Trophoblast cell (in vitro differentiated cells and primary cell): ENCODE measurements at regions not wholly inside any gene's neighbourhood (a gene's known extent, or its start where the extent isn't known, plus 50 kb on each side); places are given as distances from the start of the nearest gene placed in this dataset.

ENCODE experiments used
- DNase-seq, 2 donors: peaks; one replicate each; pipeline ENCODE4 v3.0.0-alpha.2; 2016
- H2AFZ ChIP-seq: 2 replicates; pipeline ENCODE4 v1.6.1; 2013; ENCODE audit warnings: low read length, moderate library complexity, mild to moderate bottlenecking; ENCODE audit not compliant: insufficient read depth, poor library complexity
- H2AK5ac ChIP-seq: 2 replicates; pipeline ENCODE4 v1.6.1; 2013; ENCODE audit warnings: mild to moderate bottlenecking, low read length
- H2BK120ac ChIP-seq: 2 replicates; pipeline ENCODE4 v1.6.1; 2013; ENCODE audit warnings: low read length, mild to moderate bottlenecking, moderate library complexity; ENCODE audit not compliant: insufficient read depth, poor library complexity
- H2BK12ac ChIP-seq: 2 replicates; pipeline ENCODE4 v1.6.1; 2013; ENCODE audit warnings: mild to moderate bottlenecking, low read length, moderate library complexity
- H2BK5ac ChIP-seq: 2 replicates; pipeline ENCODE4 v1.6.1; 2013; ENCODE audit warnings: low read length, low read depth, moderate library complexity, mild to moderate bottlenecking; ENCODE audit not compliant: poor library complexity
- H3K14ac ChIP-seq: 2 replicates; pipeline ENCODE4 v1.6.1; 2013; ENCODE audit warnings: mild to moderate bottlenecking, low read length
- H3K18ac ChIP-seq: 2 replicates; pipeline ENCODE4 v1.6.1; 2013; ENCODE audit warnings: mild to moderate bottlenecking, low read length
- H3K23ac ChIP-seq: 2 replicates; pipeline ENCODE4 v1.6.1; 2013; ENCODE audit warnings: low read length
- H3K27ac ChIP-seq: 2 replicates; pipeline ENCODE4 v1.5.1; 2013; ENCODE audit warnings: low read depth, mild to moderate bottlenecking, inconsistent platforms, low read length, moderate library complexity
- H3K27me3 ChIP-seq: 2 replicates; pipeline ENCODE4 v1.6.1; 2013; ENCODE audit warnings: inconsistent platforms, mild to moderate bottlenecking, low read length, moderate library complexity; ENCODE audit not compliant: insufficient read depth
- H3K36me3 ChIP-seq, 2 experiments: 1 replicate in 1 of 2; 2 replicates in 1 of 2; pipeline ENCODE4 v1.6.1; 2013; ENCODE audit warnings: low read length in 2 of 2, mild to moderate bottlenecking in 2 of 2, moderate library complexity in 1 of 2; ENCODE audit not compliant: insufficient read depth in 2 of 2, control insufficient read depth in 1 of 2
- H3K4ac ChIP-seq: 2 replicates; pipeline ENCODE4 v1.6.1; 2013; ENCODE audit warnings: low read depth, mild to moderate bottlenecking, low read length, moderate library complexity
- H3K4me1 ChIP-seq, 2 experiments: 1 replicate in 1 of 2; 2 replicates in 1 of 2; pipeline ENCODE4 v1.6.1; 2013; ENCODE audit warnings: low read length in 2 of 2, mild to moderate bottlenecking in 2 of 2, moderate library complexity in 1 of 2; ENCODE audit not compliant: insufficient read depth in 2 of 2, control insufficient read depth in 1 of 2
- H3K4me2 ChIP-seq: 2 replicates; pipeline ENCODE4 v1.6.1; 2013; ENCODE audit warnings: inconsistent platforms, mild to moderate bottlenecking, low read length, moderate library complexity
- H3K4me3 ChIP-seq: 2 replicates; pipeline ENCODE4 v1.5.1; 2013; ENCODE audit warnings: mild to moderate bottlenecking, low read depth, low read length, inconsistent platforms
- H3K79me1 ChIP-seq: one replicate; pipeline ENCODE4 v1.6.1; 2013; ENCODE audit warnings: low read length
- H3K79me2 ChIP-seq: 2 replicates; pipeline ENCODE4 v1.6.1; 2013; ENCODE audit warnings: low read length, mild to moderate bottlenecking; ENCODE audit not compliant: control insufficient read depth, insufficient read depth, poor library complexity
- H3K9ac ChIP-seq: 2 replicates; pipeline ENCODE4 v1.6.1; 2013; ENCODE audit warnings: mild to moderate bottlenecking, low read length
- H3K9me3 ChIP-seq: 2 replicates; pipeline ENCODE4 v1.6.1; 2013; ENCODE audit warnings: low read depth, mild to moderate bottlenecking, control low read depth, inconsistent platforms, low read length; ENCODE audit not compliant: insufficient read depth
- H4K12ac ChIP-seq: 2 replicates; pipeline ENCODE4 v1.6.1; 2013; ENCODE audit warnings: low read depth, mild to moderate bottlenecking, low read length, moderate library complexity
- H4K8ac ChIP-seq: 2 replicates; pipeline ENCODE4 v1.6.1; 2013; ENCODE audit warnings: low read depth, mild to moderate bottlenecking, low read length, moderate library complexity
- H4K91ac ChIP-seq: one replicate; pipeline ENCODE4 v1.6.1; 2013; ENCODE audit warnings: low read depth, mild to moderate bottlenecking, low read length, moderate library complexity
- WGBS: extraction: QIAGEN DNeasy Blood & Tissue Kit; methylation state at CpG from one replicate; pipeline ENCODE4 v1.1.7; 2013; ENCODE audit warnings: missing lambda C conversion rate; ENCODE audit not compliant: insufficient read length, insufficient coverage; ENCODE audit errors: extremely low coverage; 5-methylcytosine and 5-hydroxymethylcytosine counted together

GRCh38 chr18:10205151-10205550 lies 249.3 kb upstream of the APCDD1 start:
- H4K12ac ChIP-seq, result no peak overlapping the region
- no peak overlapping the region for H2BK12ac ChIP-seq
- H2BK120ac ChIP-seq, result no peak overlapping the region
- H4K8ac ChIP-seq, result no peak overlapping the region
- no peak overlapping the region for H2AK5ac ChIP-seq
- no peak overlapping the region for H3K4ac ChIP-seq
- no peak overlapping the region for H4K91ac ChIP-seq
- H3K4me1 ChIP-seq, result no peaks in the 10 kb centered on the region
- H3K36me3 ChIP-seq, result no peaks in the 10 kb centered on the region
- H3K18ac ChIP-seq, result no peak overlapping the region
- WGBS, result no CpG with 5 or more reads among the region's 9 CpGs
- no peaks in the 10 kb centered on the region for H3K9me3 ChIP-seq
- no peak overlapping the region for H3K9ac ChIP-seq
- H2BK5ac ChIP-seq, result no peak overlapping the region
- H3K27ac ChIP-seq, result no peak overlapping the region
- no peak overlapping the region for H3K14ac ChIP-seq
- no peak for DNase-seq
- no peaks in the 10 kb centered on the region for H3K27me3 ChIP-seq
- H2AFZ ChIP-seq, result no peak overlapping the region
- H3K79me1 ChIP-seq, result no peaks in the 10 kb centered on the region
- no peak overlapping the region for H3K23ac ChIP-seq
- no peak overlapping the region for H3K4me3 ChIP-seq
- H3K79me2 ChIP-seq, result no peaks in the 10 kb centered on the region
- H3K4me2 ChIP-seq, result no peak overlapping the region

DNA sequence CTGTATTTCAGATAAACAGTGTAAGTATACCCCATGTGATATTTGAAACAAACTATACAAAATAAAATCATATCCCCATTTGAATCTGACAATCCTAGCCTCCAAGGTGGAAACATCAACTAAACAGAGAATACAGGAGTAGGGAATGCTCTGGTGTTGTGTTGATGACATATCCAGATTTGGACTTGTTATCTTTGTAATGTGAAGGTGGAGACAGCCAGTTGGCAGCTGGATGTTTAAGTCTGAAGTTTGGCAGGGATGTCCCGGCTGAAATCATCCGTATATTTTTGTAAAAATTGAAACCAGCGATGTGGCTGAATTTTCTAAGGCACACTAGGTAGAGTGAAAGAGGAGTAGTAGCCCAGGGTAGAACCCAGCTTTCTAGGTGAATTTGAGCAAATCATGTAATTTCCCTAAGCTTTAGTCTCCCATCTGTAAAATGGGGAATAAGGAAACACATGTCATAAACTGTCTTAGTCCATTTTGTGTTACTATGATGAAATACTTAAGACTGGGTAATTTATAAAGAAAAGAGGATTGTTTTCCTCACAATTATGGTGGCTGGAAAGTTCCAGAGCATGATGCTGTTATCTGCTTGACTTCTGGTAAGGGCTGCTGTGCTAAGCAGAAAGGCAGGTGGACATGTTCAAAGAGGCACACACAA lies 246.6 kb upstream of the APCDD1 start:
- H3K23ac ChIP-seq, result no peak overlapping the region
- H3K9me3 ChIP-seq, result no peaks in the 10 kb centered on the region
- no peak overlapping the region for H2BK5ac ChIP-seq
- no peak overlapping the region for H3K27ac ChIP-seq
- H3K27me3 ChIP-seq, result no peaks in the 10 kb centered on the region
- no peak overlapping the region for H3K4ac ChIP-seq
- H4K12ac ChIP-seq, result no peak overlapping the region
- no peak overlapping the region for H3K4me2 ChIP-seq
- H4K91ac ChIP-seq, result no peak overlapping the region
- WGBS, result no CpG with 5 or more reads among the region's 3 CpGs
- H3K18ac ChIP-seq, result no peak overlapping the region
- H3K4me1 ChIP-seq, result no peaks in the 10 kb centered on the region
- H3K36me3 ChIP-seq, result no peaks in the 10 kb centered on the region
- H2BK120ac ChIP-seq, result no peak overlapping the region
- no peak overlapping the region for H3K14ac ChIP-seq
- H3K79me1 ChIP-seq, result no peaks in the 10 kb centered on the region
- H2BK12ac ChIP-seq, result no peak overlapping the region
- H3K4me3 ChIP-seq, result no peak overlapping the region
- DNase-seq, result no peak
- no peak overlapping the region for H3K9ac ChIP-seq
- no peak overlapping the region for H2AK5ac ChIP-seq
- H4K8ac ChIP-seq, result no peak overlapping the region
- H2AFZ ChIP-seq, result no peak overlapping the region
- no peaks in the 10 kb centered on the region for H3K79me2 ChIP-seq

GRCh38 chr18:10209302-10209701 lies 245.1 kb upstream of the APCDD1 start:
- Histone ChIP-seq H2BK5ac (no peak overlapping the region), H2AK5ac (no peak overlapping the region), H3K23ac (no peak overlapping the region), H3K27ac (no peak overlapping the region), H2AFZ (no peak overlapping the region), H2BK12ac (no peak overlapping the region), H3K9ac (no peak overlapping the region), H3K4me2 (no peak overlapping the region), H3K14ac (no peak overlapping the region), H3K4me1 (no peaks in the 10 kb centered on the region), H3K4me3 (peak overlapping the region; percentile 37), H2BK120ac (no peak overlapping the region), H3K79me1 (no peaks in the 10 kb centered on the region), H4K91ac (no peak overlapping the region), H3K9me3 (no peaks in the 10 kb centered on the region), H3K27me3 (no peaks in the 10 kb centered on the region), H3K79me2 (no peaks in the 10 kb centered on the region), H4K12ac (no peak overlapping the region), H3K4ac (no peak overlapping the region), H3K18ac (no peak overlapping the region), H3K36me3 (no peaks in the 10 kb centered on the region), H4K8ac (no peak overlapping the region)
- WGBS, result no CpG with 5 or more reads among the region's 8 CpGs
- no peak for DNase-seq

- no CpG with 5 or more reads among the region's 6 CpGs for WGBS
- Histone ChIP-seq H3K4me1 (no peaks in the 10 kb centered on the region), H3K79me2 (no peaks in the 10 kb centered on the region), H3K9me3 (no peaks in the 10 kb centered on the region), H2AK5ac (no peak overlapping the region), H3K27me3 (no peaks in the 10 kb centered on the region), H3K4me3 (no peak overlapping the region), H3K79me1 (no peaks in the 10 kb centered on the region), H3K9ac (no peak overlapping the region), H3K4ac (no peak overlapping the region), H4K12ac (no peak overlapping the region), H4K91ac (no peak overlapping the region), H3K4me2 (no peak overlapping the region), H2BK5ac (no peak overlapping the region), H3K18ac (no peak overlapping the region), H2AFZ (no peak overlapping the region), H3K23ac (no peak overlapping the region), H3K36me3 (no peaks in the 10 kb centered on the region), H4K8ac (no peak overlapping the region), H2BK12ac (no peak overlapping the region), H3K27ac (no peak overlapping the region), H2BK120ac (no peak overlapping the region), H3K14ac (no peak overlapping the region)
- DNase-seq, result no peak
Observed at GRCh38 chr18:10210057-10210633, 244.3 kb upstream of the APCDD1 start.
